NCI-H1092 treated with DMSO at 0.1 percent for 48 hours (cell line): ENCODE measurements at regions not wholly inside any gene's neighbourhood (a gene's known extent, or its start where the extent isn't known, plus 50 kb on each side); places are given as distances from the start of the nearest gene placed in this dataset.
"Not testable (repeated sequence)": the region's sequence is repeated elsewhere in the genome, so short reads cannot be mapped to it uniquely, and the experiment has no call there.

Experiments
- DNase-seq: peaks from one replicate; lab custom pipeline; 2025; lab: John Stamatoyannopoulos, UW

GRCh38 chr2:220687231-220687843 lies 884.8 kb downstream of the EPHA4 start:
- DNase-seq: peak; percentile 13

DNA sequence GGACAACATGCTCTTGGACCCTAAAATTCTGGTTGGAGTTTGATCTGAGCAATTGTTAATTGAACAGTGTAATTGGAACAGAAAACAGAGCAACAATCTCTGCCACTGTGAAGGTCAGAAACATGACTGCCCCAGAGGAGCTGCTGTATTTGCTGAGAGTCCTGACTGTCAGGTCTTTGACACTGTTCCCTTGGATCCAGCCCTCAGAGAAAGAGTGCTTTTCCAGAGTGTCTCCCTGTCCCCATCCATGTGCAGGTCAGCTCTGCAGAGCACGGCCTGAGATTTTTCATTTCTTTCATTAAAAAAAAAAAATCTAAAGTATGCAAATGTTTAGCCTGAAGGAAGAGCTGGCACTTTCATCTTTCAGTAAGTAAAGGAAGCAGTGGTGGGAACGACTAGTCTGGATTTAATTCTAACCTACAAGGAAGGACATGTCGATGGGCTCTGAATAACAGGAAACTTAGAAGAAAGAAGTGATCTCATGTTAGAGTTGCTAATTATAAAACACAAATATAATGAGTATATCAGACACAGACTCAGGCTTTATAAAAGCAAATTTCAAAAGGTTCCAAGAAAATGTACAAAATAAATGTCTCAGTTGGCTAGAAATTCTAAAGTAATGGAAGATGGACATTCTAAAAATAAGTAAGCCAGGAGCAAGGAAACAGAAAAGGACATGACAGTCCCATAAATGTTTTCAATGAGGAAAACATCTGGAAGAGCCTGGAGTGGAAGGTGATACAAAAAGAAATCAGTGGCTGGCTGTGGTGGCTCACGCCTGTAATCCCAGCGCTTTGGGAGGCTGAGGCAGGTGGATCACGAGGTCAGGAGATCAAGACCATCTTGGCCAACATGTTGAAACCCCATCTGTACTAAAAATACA lies 876.5 kb downstream of the EPHA4 start:
- no peak for DNase-seq

DNA sequence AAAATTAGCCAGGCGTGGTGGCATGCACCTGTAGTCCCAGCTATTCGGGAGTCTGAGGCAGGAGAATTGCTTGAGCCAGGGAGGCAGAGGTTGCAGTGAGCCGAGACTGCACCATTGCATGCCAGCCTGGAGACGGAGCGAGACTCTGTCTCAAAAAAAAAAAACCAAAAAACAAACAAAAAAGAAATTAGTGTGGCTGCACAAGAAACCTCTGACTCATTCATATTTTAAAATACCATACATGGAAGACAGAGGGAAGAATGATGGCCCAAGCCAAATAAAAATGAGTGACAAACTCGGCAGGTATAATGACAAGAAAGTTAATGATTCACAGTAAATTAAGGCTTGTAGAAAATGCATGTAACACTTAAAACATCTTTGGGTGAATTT lies 875.8 kb downstream of the EPHA4 start:
- no peak for DNase-seq

GRCh38 chr2:220697011-220697410 lies 875.1 kb downstream of the EPHA4 start:
- no peak for DNase-seq

DNA sequence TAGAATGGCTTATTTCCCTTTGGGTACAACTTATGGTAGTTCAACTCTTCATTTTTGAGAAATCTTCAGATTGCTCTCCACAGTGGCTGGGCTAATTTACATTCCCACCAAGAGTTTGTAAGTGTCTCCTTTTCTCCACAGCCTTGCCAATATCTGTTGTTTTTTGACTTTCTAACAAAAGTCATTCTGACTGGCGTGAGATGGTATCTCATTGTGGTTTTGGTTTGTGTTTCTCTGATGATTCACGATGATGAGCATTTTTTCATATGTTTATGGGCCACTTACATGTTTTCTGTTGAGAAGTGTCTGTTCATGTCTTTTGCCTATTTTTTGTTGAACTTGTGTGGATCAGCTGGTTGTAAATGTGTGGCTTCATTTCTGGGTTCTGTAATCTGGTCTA lies 871.0 kb downstream of the EPHA4 start:
- no peak for DNase-seq

- no peak for DNase-seq
Measured at GRCh38 chr2:220703279-220703678, 868.8 kb downstream of the EPHA4 start.

DNA sequence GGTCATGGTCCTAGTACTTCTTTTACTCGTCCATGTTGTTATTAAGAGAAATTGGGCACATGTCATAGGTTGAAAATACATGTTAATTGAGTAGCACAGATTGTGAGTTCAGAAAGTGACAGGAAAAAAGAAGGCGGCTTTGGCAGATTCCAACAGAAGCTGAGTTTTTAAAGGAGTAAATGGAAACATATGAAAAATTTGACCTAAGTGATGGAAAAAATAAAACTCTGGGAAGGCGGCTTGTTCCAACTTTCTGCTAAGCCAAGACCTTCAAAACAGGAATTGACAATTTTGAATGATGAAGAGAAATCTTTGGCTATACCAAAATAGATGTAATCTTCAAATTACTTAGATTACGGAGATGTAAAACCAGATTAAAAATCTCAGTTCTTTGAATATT lies 868.0 kb downstream of the EPHA4 start:
- DNase-seq: no peak

DNA sequence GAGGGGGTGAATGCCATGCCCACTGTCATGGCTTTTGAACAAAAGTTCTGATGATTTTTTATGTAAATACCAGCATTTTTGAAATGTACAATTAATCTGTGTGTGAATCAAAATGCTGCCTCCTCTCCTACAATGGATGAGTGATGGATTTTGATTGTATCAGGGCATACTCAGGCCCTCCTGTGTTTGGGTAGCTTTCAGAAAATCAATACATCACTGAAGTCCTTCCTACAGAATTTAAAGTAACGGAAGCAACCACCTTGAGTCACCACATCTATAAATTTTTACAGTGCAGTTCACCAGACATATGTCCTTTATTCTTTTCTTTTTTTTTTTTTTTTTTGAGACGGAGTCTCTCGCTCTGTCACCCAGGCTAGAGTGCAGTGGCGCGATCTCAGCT lies 867.3 kb downstream of the EPHA4 start:
- DNase-seq: no peak

DNA sequence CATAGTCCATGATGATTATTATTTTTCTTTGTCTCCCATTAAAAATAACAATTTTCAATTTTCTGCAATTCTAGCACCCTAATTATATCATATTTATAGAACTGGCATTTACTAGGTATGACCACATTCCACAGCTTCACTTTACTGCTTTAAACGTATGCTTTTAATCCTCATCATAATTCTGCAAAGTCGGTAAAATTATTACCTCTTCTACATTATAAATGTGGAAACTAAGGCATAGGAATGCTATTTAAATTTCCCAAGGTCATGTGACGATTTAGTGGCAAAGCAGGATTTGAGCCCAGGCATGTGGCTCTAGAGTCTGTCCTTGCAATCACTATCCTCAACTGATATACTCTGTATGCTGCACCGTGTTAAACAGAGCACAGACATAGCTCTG lies 866.4 kb downstream of the EPHA4 start:
- DNase-seq: no peak

GRCh38 chr2:220707261-220707660 lies 864.8 kb downstream of the EPHA4 start:
- DNase-seq: no peak

- DNase-seq: no peak
Measured at GRCh38 chr2:220708366-220708765, 863.7 kb downstream of the EPHA4 start.

- no peak for DNase-seq
Measured at GRCh38 chr2:220717283-220717682, 854.8 kb downstream of the EPHA4 start.

- no peak for DNase-seq
Measured at GRCh38 chr2:220736778-220737177, 835.3 kb downstream of the EPHA4 start.

DNA sequence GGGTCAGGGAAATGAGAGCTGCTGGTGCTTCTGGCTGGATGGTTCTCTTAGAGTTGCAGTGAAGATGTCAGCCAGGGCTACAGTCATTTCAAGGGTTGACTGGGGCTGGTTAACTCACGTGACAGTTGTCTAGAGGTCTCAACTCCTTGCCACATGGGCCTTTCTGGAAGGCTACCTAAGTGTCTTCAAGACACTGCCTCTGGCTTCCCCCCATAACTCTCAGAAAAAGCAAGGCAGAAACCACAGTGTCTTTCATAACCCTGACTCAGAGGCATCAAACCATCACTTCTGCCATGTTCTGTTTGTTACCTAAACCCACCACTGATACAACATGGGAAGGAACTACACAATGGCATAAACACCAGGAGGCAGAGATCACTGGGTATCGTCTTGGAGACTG lies 828.9 kb downstream of the EPHA4 start:
- DNase-seq: no peak

DNA sequence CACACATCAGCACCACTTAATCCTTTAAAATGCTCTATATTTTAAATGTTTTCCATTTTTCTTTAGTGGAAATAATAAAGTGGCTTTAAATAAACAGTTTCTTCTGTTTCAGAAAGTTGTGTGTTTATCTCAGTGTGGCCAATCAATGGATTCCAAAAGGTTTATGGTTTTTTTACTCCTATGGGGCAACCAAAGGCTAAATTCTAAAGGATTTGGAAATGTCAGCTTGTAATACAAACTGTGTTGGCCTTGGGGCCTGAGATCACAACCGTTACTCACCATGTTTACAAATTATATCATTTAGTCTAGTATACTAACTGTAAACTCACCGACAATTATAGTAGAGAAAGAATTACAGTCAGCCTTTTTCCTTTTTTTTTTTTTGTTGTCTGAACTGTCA lies 827.2 kb downstream of the EPHA4 start:
- no peak for DNase-seq

- no peak for DNase-seq
Measured at GRCh38 chr2:220745682-220746081, 826.4 kb downstream of the EPHA4 start.

- DNase-seq: no peak
Measured at GRCh38 chr2:220747736-220748135, 824.4 kb downstream of the EPHA4 start.

GRCh38 chr2:220748875-220749479 lies 823.1 kb downstream of the EPHA4 start:
- DNase-seq: no peak

- no peak for DNase-seq
Measured at GRCh38 chr2:220753486-220753885, 818.6 kb downstream of the EPHA4 start.

GRCh38 chr2:220756653-220757052 lies 815.5 kb downstream of the EPHA4 start:
- no peak for DNase-seq

DNA sequence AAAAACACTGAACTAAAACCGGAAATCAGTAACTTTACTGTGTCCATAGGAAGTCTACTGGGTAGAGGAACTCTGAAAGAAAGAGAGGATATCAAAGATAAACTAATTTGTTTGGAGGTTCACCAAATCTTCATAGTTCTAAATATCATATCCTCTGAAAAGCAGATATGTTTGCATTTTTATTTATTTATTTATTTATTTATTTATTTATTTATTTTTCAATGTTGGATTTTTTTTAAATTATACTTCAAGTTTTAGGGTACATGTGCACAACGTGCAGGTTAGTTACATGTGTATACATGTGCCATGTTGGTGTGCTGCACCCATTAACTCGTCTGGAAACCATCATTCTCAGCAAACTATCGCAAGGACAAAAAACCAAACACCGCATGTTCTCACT lies 813.7 kb downstream of the EPHA4 start:
- not testable (repeated sequence) for DNase-seq

- no peak for DNase-seq
Measured at GRCh38 chr2:220764171-220764570, 807.9 kb downstream of the EPHA4 start.

GRCh38 chr2:220767591-220768255 lies 804.4 kb downstream of the EPHA4 start:
- no peak for DNase-seq
